MM.1S (cell line): ENCODE measurements at regions not wholly inside any gene's neighbourhood (a gene's known extent, or its start where the extent isn't known, plus 50 kb on each side); places are given as distances from the start of the nearest gene placed in this dataset.

ENCODE experiments used
- DNase-seq: peaks from one replicate; pipeline ENCODE4 v3.0.0-alpha.2; 2015
- H2AFZ ChIP-seq: fragments of 300-600 bp; sonication (generic); 2 replicates; pipeline ENCODE4 v1.6.0; 2016; ENCODE audit warnings: antibody characterized with exemption, low read length
- H3F3A ChIP-seq: fragments of 300-600 bp; sonication (generic); 2 replicates; pipeline ENCODE4 v1.6.1; 2016; ENCODE audit warnings: mild to moderate bottlenecking, antibody characterized with exemption, low read length, moderate library complexity, mixed read lengths; ENCODE audit not compliant: insufficient read depth
- H3K27ac ChIP-seq: fragments of 300-600 bp; sonication (generic); 2 replicates; pipeline ENCODE4 v1.5.1; 2016; ENCODE audit warnings: mild to moderate bottlenecking, low read length
- H3K27me3 ChIP-seq: fragments of 300-600 bp; sonication (generic); replicated peaks from 2 replicates; pipeline ENCODE4 v1.6.0; 2016; ENCODE audit warnings: low read length; ENCODE audit not compliant: insufficient read depth
- H3K36me3 ChIP-seq: fragments of 300-600 bp; sonication (generic); replicated peaks from 2 replicates; pipeline ENCODE4 v1.6.1; 2016; ENCODE audit warnings: mild to moderate bottlenecking, low read length, mixed read lengths; ENCODE audit not compliant: insufficient read depth
- H3K4me1 ChIP-seq: fragments of 300-600 bp; sonication (generic); 2 replicates; pipeline ENCODE4 v1.6.1; 2016; ENCODE audit warnings: low read length, mixed read lengths
- H3K4me2 ChIP-seq: fragments of 300-600 bp; sonication (generic); 2 replicates; pipeline ENCODE4 v1.6.0; 2016; ENCODE audit warnings: low read depth, low read length
- H3K4me3 ChIP-seq: fragments of 300-600 bp; sonication (generic); 2 replicates; pipeline ENCODE4 v1.5.1; 2016; ENCODE audit warnings: low read length, mixed read lengths
- H3K79me2 ChIP-seq: fragments of 300-600 bp; sonication (generic); 2 replicates; pipeline ENCODE4 v1.6.1; 2016; ENCODE audit warnings: mixed run types, low read length, mixed read lengths
- H3K9ac ChIP-seq: fragments of 300-600 bp; sonication (generic); 2 replicates; pipeline ENCODE4 v1.6.1; 2016; ENCODE audit warnings: low read length, mixed read lengths
- H3K9me2 ChIP-seq: fragments of 300-600 bp; sonication (generic); replicated peaks from 2 replicates; pipeline ENCODE4 v1.6.1; 2016; ENCODE audit warnings: mild to moderate bottlenecking, low read length, mixed read lengths; ENCODE audit not compliant: insufficient read depth
- H3K9me3 ChIP-seq: fragments of 300-600 bp; sonication (generic); replicated peaks from 2 replicates; pipeline ENCODE4 v1.6.1; 2016; ENCODE audit warnings: mild to moderate bottlenecking, low read length, mixed read lengths; ENCODE audit not compliant: insufficient read depth
- H4K20me1 ChIP-seq: fragments of 300-600 bp; sonication (generic); 2 replicates; pipeline ENCODE4 v1.6.1; 2016; ENCODE audit warnings: mild to moderate bottlenecking, low read length, moderate library complexity, mixed read lengths; ENCODE audit not compliant: insufficient read depth
- EZH2 ChIP-seq: fragments of 300-600 bp; sonication (generic); optimal IDR thresholded peaks from 2 replicates; pipeline ENCODE3; 2017; ENCODE audit warnings: low read depth, mild to moderate bottlenecking, antibody characterized with exemption, low read length, mixed read lengths
- EZH2phosphoT487 ChIP-seq: fragments of 300-600 bp; sonication (generic); IDR thresholded peaks from 2 replicates; pipeline ENCODE4 v1.6.1; 2018; ENCODE audit warnings: antibody characterized with exemption, low read length
- TF ChIP-seq, protein P1 (sequence below): fragments of 300-600 bp; sonication (generic); IDR thresholded peaks from 2 replicates; pipeline ENCODE4 v1.5.1; 2016; ENCODE audit warnings: antibody characterized with exemption, low read length, mixed read lengths

DNA sequence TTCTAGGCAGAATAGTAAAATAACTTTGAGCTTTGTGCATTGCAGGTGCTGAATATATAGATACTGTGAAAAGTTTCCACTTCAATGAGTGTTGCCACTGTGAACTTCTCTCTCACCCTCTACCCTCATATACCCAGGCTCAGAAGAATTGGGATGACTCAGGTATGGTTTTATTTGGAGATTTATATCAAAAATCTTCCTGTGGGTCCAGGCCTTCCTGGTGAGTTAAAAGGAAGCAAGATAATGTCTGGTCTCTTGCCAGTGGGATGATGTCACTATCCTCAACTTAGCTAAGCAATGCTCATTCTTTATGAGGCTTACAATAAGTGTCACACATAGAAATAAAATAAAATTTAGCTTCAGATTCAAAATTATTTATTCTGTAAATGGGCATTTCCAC is 153.3 kb upstream of the TENT5D start:
- no peak for DNase-seq
- H2AFZ ChIP-seq: no peak overlapping the region

GRCh38 chrX:80267790-80268189 is 152.5 kb upstream of the TENT5D start:
- H3K4me2 ChIP-seq: no peak overlapping the region
- no peaks in the 10 kb centered on the region for H3K4me1 ChIP-seq
- no peaks in the 10 kb centered on the region for H4K20me1 ChIP-seq
- no peak for DNase-seq
- TF ChIP-seq, protein P1, sequence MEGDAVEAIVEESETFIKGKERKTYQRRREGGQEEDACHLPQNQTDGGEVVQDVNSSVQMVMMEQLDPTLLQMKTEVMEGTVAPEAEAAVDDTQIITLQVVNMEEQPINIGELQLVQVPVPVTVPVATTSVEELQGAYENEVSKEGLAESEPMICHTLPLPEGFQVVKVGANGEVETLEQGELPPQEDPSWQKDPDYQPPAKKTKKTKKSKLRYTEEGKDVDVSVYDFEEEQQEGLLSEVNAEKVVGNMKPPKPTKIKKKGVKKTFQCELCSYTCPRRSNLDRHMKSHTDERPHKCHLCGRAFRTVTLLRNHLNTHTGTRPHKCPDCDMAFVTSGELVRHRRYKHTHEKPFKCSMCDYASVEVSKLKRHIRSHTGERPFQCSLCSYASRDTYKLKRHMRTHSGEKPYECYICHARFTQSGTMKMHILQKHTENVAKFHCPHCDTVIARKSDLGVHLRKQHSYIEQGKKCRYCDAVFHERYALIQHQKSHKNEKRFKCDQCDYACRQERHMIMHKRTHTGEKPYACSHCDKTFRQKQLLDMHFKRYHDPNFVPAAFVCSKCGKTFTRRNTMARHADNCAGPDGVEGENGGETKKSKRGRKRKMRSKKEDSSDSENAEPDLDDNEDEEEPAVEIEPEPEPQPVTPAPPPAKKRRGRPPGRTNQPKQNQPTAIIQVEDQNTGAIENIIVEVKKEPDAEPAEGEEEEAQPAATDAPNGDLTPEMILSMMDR: no peak
- no peak for TF ChIP-seq EZH2phosphoT487
- no peak for TF ChIP-seq EZH2
- H3F3A ChIP-seq: no peaks in the 10 kb centered on the region
- H2AFZ ChIP-seq: no peak overlapping the region
- H3K27me3 ChIP-seq: no peaks in the 10 kb centered on the region
- H3K36me3 ChIP-seq: no peaks in the 10 kb centered on the region
- H3K9me2 ChIP-seq: no peaks in the 10 kb centered on the region
- H3K9me3 ChIP-seq: no peaks in the 10 kb centered on the region
- no peak overlapping the region for H3K27ac ChIP-seq
- H3K9ac ChIP-seq: no peak overlapping the region
- no peak overlapping the region for H3K4me3 ChIP-seq
- H3K79me2 ChIP-seq: no peaks in the 10 kb centered on the region

More for the DNA sequence above, 153.3 kb upstream of the TENT5D start:
- Histone ChIP-seq H3K9me3 (no peaks in the 10 kb centered on the region), H3K79me2 (no peaks in the 10 kb centered on the region), H3K36me3 (no peaks in the 10 kb centered on the region), H3K4me2 (no peak overlapping the region), H3K27me3 (no peaks in the 10 kb centered on the region), H3K9ac (no peak overlapping the region), H3K27ac (no peak overlapping the region), H3K9me2 (no peaks in the 10 kb centered on the region), H3F3A (no peaks in the 10 kb centered on the region), H3K4me3 (no peak overlapping the region), H3K4me1 (no peaks in the 10 kb centered on the region), H4K20me1 (no peaks in the 10 kb centered on the region)
- TF ChIP-seq EZH2phosphoT487 (no peak), EZH2 (no peak)
- TF ChIP-seq, protein P1: no peak

GRCh38 chrX:80282535-80282934 is 137.7 kb upstream of the TENT5D start:
- Histone ChIP-seq H3K27ac (no peak overlapping the region), H4K20me1 (no peaks in the 10 kb centered on the region), H3K4me1 (no peaks in the 10 kb centered on the region), H3K79me2 (no peaks in the 10 kb centered on the region), H3K4me2 (no peak overlapping the region), H3K9ac (no peak overlapping the region), H3K36me3 (no peaks in the 10 kb centered on the region), H3K9me2 (no peaks in the 10 kb centered on the region), H3K27me3 (no peaks in the 10 kb centered on the region), H2AFZ (no peak overlapping the region), H3K4me3 (no peak overlapping the region), H3K9me3 (no peaks in the 10 kb centered on the region), H3F3A (no peaks in the 10 kb centered on the region)
- TF ChIP-seq EZH2: no peak
- TF ChIP-seq EZH2phosphoT487: no peak
- TF ChIP-seq, protein P1: peak; percentile 21; the same call in 1 of the 2 replicates
- DNase-seq: no peak
